GM12878 (cell line): ENCODE measurements at regions not wholly inside any gene's neighbourhood (a gene's known extent, or its start where the extent isn't known, plus 50 kb on each side); places are given as distances from the start of the nearest gene placed in this dataset.
"Not testable (repeated sequence)": the region's sequence is repeated elsewhere in the genome, so short reads cannot be mapped to it uniquely, and the experiment has no call there.

ENCODE experiments used
- ATAC-seq: fragments of 200-7000 bp; cut with Tn5 transposase; 3 replicates; pipeline ENCODE4 v1.9.1; 2020; ENCODE audit warnings: mild to moderate bottlenecking, moderate library complexity
- BruUV-seq: library from RNA; stranded (reverse); fragments of 400-500 nt; replicated peaks from 2 replicates; lab custom pipeline; 2021; lab: Mats Ljungman, UMichigan
- CTCF ChIA-PET: fragments of 300-600 bp; sonication (Branson Sonifier 250); formaldehyde crosslinking; extraction: SDS; loops from one replicate; lab custom pipeline; 2021; ENCODE audit warnings: inconsistent platforms; lab: Yijun Ruan, JAX
- POLR2A ChIA-PET: fragments of 350-600 bp; formaldehyde crosslinking; extraction: SDS; loops from one replicate; lab custom pipeline; 2021; ENCODE audit warnings: inconsistent platforms; lab: Charles Lee
- RAD21 ChIA-PET: fragments of 300-600 bp; sonication (Branson Sonifier 250); formaldehyde crosslinking; loops from one replicate; lab custom pipeline; 2023; ENCODE audit warnings: antibody characterized with exemption; ENCODE audit not compliant: unreplicated experiment; lab: Charles Lee
- SMC1A ChIA-PET: fragments of 300-600 bp; sonication (Branson Sonifier 250); formaldehyde crosslinking; loops from one replicate; lab custom pipeline; 2023; ENCODE audit not compliant: unreplicated experiment, uncharacterized antibody; lab: Charles Lee
- DNase-seq: peaks from one replicate; pipeline ENCODE4 v3.0.0-alpha.2; 2011; ENCODE audit warnings: low read depth, low spot score
- FAIRE-seq: peaks from 3 replicates; lab custom pipeline; 2011; peaks lifted over from hg19 to GRCh38; lab: Jason Lieb, UNC
- H2AFZ ChIP-seq: 2 replicates; pipeline ENCODE4 v1.6.0; 2011; ENCODE audit warnings: low read depth, low read length, control low read depth; ENCODE audit not compliant: control insufficient read depth
- H3K27ac ChIP-seq: 2 replicates; pipeline ENCODE4 v1.5.1; 2011; ENCODE audit warnings: control low read depth; ENCODE audit not compliant: control insufficient read depth, insufficient read depth
- H3K27me3 ChIP-seq, 2 experiments: replicated peaks in 1 of 2; 2 replicates each; pipeline versions ENCODE4 v1.6.0 to v1.6.1; 2011; ENCODE audit warnings: low read length in 1 of 2; ENCODE audit not compliant: control insufficient read depth in 2 of 2, insufficient read depth in 2 of 2
- H3K36me3 ChIP-seq, 2 experiments: 2 replicates each; pipeline ENCODE4 v1.5.1; 2011; ENCODE audit warnings: low read length in 1 of 2; ENCODE audit not compliant: control insufficient read depth in 2 of 2, insufficient read depth in 2 of 2
- H3K4me1 ChIP-seq: 2 replicates; pipeline ENCODE4 v1.6.1; 2011; ENCODE audit warnings: mild to moderate bottlenecking, low read length, moderate library complexity, mixed read lengths; ENCODE audit not compliant: control insufficient read depth, insufficient read depth
- H3K4me2 ChIP-seq: 2 replicates; pipeline ENCODE4 v1.6.0; 2011; ENCODE audit warnings: control low read depth; ENCODE audit not compliant: control insufficient read depth, insufficient read depth
- H3K4me3 ChIP-seq: fragments of 200-600 bp; sonication (generic); 2 replicates; pipeline ENCODE4 v1.5.1; 2016
- H3K79me2 ChIP-seq: 2 replicates; pipeline ENCODE4 v1.6.0; 2011; ENCODE audit warnings: low read length; ENCODE audit not compliant: control insufficient read depth, insufficient read depth
- H3K9ac ChIP-seq: 2 replicates; pipeline ENCODE4 v1.8.0; 2011; ENCODE audit warnings: low read length, control low read depth, mixed read lengths; ENCODE audit not compliant: control insufficient read depth, insufficient read depth
- H3K9me3 ChIP-seq: replicated peaks from 3 replicates; pipeline ENCODE4 v1.5.1; 2011; ENCODE audit warnings: mild to moderate bottlenecking, low read length; ENCODE audit not compliant: control insufficient read depth, insufficient read depth
- H4K20me1 ChIP-seq: 2 replicates; pipeline ENCODE4 v1.6.0; 2011; ENCODE audit not compliant: control insufficient read depth, insufficient read depth
- BHLHE40 ChIP-seq, 2 experiments: fragments of 450-650 bp in 1 of 2; IDR thresholded peaks; 2 replicates each; pipeline ENCODE4 v1.6.1; 2011 to 2017; ENCODE audit warnings: low read depth in 2 of 2, borderline replicate concordance in 1 of 2, improper control_type of control experiment in 1 of 2, low read length in 1 of 2, mild to moderate bottlenecking in 1 of 2
- CHD2 ChIP-seq: IDR thresholded peaks from 2 replicates; pipeline ENCODE4 v1.6.1; 2011; ENCODE audit warnings: low read depth, low read length, improper control_type of control experiment, borderline replicate concordance
- CHD4 ChIP-seq: fragments of 200-600 bp; sonication (generic); IDR thresholded peaks from 2 replicates; pipeline ENCODE4 v1.6.1; 2016; ENCODE audit warnings: mild to moderate bottlenecking
- E2F8 ChIP-seq: fragments of 450-650 bp; IDR thresholded peaks from 2 replicates; pipeline ENCODE4 v1.6.1; 2018; ENCODE audit warnings: mild to moderate bottlenecking, low read depth, moderate library complexity; ENCODE audit not compliant: partially characterized antibody
- NBN ChIP-seq: fragments of 450-650 bp; IDR thresholded peaks from 2 replicates; pipeline ENCODE4 v1.6.1; 2016
- NKRF ChIP-seq: fragments of 450-650 bp; conservative IDR thresholded peaks from 2 replicates; pipeline ENCODE4 v1.6.1; 2017; ENCODE audit warnings: mild to moderate bottlenecking, moderate library complexity
- PAX8 ChIP-seq: fragments of 450-650 bp; IDR thresholded peaks from 2 replicates; pipeline ENCODE4 v1.6.1; 2017; ENCODE audit warnings: mild to moderate bottlenecking, moderate library complexity
- PKNOX1 ChIP-seq: fragments of 450-650 bp; IDR thresholded peaks from 2 replicates; pipeline ENCODE4 v1.6.1; 2016; ENCODE audit warnings: mild to moderate bottlenecking
- POLR2A ChIP-seq: IDR thresholded peaks from 2 replicates; pipeline ENCODE4 v1.6.1; 2011; ENCODE audit warnings: low read depth, mild to moderate bottlenecking, low read length
- SMAD5 ChIP-seq: IDR thresholded peaks from 2 replicates; pipeline ENCODE4 v1.6.1; 2016; ENCODE audit warnings: antibody characterized with exemption, low read depth
- ZNF24 ChIP-seq: fragments of 450-650 bp; IDR thresholded peaks from 2 replicates; pipeline ENCODE4 v1.6.1; 2017; ENCODE audit warnings: antibody characterized with exemption, mild to moderate bottlenecking
- WGBS: methylation state at CpG from one replicate; pipeline ENCODE4 v1.1.6; 2016; ENCODE audit warnings: low lambda C conversion rate; ENCODE audit not compliant: insufficient replicate concordance, insufficient coverage; ENCODE audit errors: missing lambda C conversion rate; 5-methylcytosine and 5-hydroxymethylcytosine counted together
- in situ Hi-C: fragments of 300-500 bp; cut with MboI; formaldehyde crosslinking; loops from 9 replicates; pipeline ENCODE4 v1.14.3; 2018; ENCODE audit warnings: mixed read lengths
- intact Hi-C: fragments of 100-400 bp; cut with micrococcal nuclease; formaldehyde crosslinking; loops from one replicate; pipeline ENCODE4 v1.14.2; 2022; ENCODE audit not compliant: unreplicated experiment
- TF ChIP-seq, protein P1 (sequence below): IDR thresholded peaks from 2 replicates; pipeline ENCODE4 v1.6.1; 2011; ENCODE audit warnings: low read depth, mild to moderate bottlenecking, low read length, moderate library complexity, borderline replicate concordance; ENCODE audit errors: extremely low read depth

GRCh38 chr14:25680511-25680910 is 630.6 kb upstream of the STXBP6 start:
- SMC1A ChIA-PET: interaction anchor here (2.0 kb wide), 1 partner anchor 13 kb away, joined by 4 read pairs; no protein-coding TSS in a partner anchor
- intact Hi-C loops, ATAC-seq, DNase-seq, H3K4me3 ChIP-seq, H3K27me3 ChIP-seq, CTCF ChIA-PET, RAD21 ChIA-PET, BruUV-seq, H3K36me3 ChIP-seq, H4K20me1 ChIP-seq, POLR2A ChIA-PET, H3K79me2 ChIP-seq, H3K27ac ChIP-seq, H3K4me2 ChIP-seq, H3K4me1 ChIP-seq, H3K9ac ChIP-seq, in situ Hi-C loops, FAIRE-seq, H3K9me3 ChIP-seq, H2AFZ ChIP-seq: not testable (repeated sequence)
- 38% methylated on average over 4 of the region's 4 CpGs for WGBS

GRCh38 chr14:25677111-25677510 is 627.2 kb upstream of the STXBP6 start:
- in situ Hi-C loops (no loop called here), intact Hi-C loops (no loop called here)
- Histone ChIP-seq H3K4me2 (no peak overlapping the region), H4K20me1 (no peaks in the 10 kb centered on the region), H2AFZ (no peak overlapping the region), H3K9ac (no peak overlapping the region), H3K27ac (no peak overlapping the region), H3K4me1 (no peaks in the 10 kb centered on the region), H3K27me3 (no peaks in the 10 kb centered on the region), H3K4me3 (no peak overlapping the region), H3K36me3 (no peaks in the 10 kb centered on the region), H3K79me2 (no peaks in the 10 kb centered on the region), H3K9me3 (no peaks in the 10 kb centered on the region; the same call in 2 of the 3 replicates)
- ATAC-seq: no peak
- CTCF ChIA-PET: no interaction called here
- POLR2A ChIA-PET: no interaction called here
- DNase-seq: no peak
- RAD21 ChIA-PET: no interaction called here
- no peak for FAIRE-seq
- BruUV-seq: no TSS peak
- WGBS: 58% methylated on average over 3 of the region's 3 CpGs
- SMC1A ChIA-PET: no interaction called here
- TF ChIP-seq PKNOX1: no peak
- no peak for TF ChIP-seq NKRF
- TF ChIP-seq CHD4: no peak
- TF ChIP-seq, protein P1, sequence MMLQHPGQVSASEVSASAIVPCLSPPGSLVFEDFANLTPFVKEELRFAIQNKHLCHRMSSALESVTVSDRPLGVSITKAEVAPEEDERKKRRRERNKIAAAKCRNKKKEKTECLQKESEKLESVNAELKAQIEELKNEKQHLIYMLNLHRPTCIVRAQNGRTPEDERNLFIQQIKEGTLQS: no peak
- TF ChIP-seq NBN: no peak
- TF ChIP-seq PAX8: no peak
- no peak for TF ChIP-seq SMAD5
- no peak for TF ChIP-seq E2F8
- no peak for TF ChIP-seq POLR2A
- no peak for TF ChIP-seq BHLHE40 (IDR thresholded peaks at IDR 0.05; ENCODE audit: borderline replicate concordance in 1 of 2, low read depth in 2 of 2, low read length in 1 of 2)
- no peak for TF ChIP-seq CHD2
- TF ChIP-seq ZNF24: no peak
